ENCODE measurements at regions not wholly inside any gene's neighbourhood (a gene's known extent, or its start where the extent isn't known, plus 50 kb on each side); places are given as distances from the start of the nearest gene placed in this dataset.

- in situ Hi-C loops (cut with MboI; ENCODE audit: low sequenced_read_pairs, unreplicated experiment) = no loop called here
- TF ChIP-seq, protein P1, sequence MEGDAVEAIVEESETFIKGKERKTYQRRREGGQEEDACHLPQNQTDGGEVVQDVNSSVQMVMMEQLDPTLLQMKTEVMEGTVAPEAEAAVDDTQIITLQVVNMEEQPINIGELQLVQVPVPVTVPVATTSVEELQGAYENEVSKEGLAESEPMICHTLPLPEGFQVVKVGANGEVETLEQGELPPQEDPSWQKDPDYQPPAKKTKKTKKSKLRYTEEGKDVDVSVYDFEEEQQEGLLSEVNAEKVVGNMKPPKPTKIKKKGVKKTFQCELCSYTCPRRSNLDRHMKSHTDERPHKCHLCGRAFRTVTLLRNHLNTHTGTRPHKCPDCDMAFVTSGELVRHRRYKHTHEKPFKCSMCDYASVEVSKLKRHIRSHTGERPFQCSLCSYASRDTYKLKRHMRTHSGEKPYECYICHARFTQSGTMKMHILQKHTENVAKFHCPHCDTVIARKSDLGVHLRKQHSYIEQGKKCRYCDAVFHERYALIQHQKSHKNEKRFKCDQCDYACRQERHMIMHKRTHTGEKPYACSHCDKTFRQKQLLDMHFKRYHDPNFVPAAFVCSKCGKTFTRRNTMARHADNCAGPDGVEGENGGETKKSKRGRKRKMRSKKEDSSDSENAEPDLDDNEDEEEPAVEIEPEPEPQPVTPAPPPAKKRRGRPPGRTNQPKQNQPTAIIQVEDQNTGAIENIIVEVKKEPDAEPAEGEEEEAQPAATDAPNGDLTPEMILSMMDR (IDR thresholded peaks at IDR 0.05; ENCODE audit: borderline replicate concordance, control extremely low read depth, extremely low read depth, insufficient read depth, missing control alignments) = no peak
- no peak for DNase-seq (ENCODE audit: low spot score)
Observed at GRCh38 chr4:16991450-16991849, 93.0 kb upstream of the LDB2 start.

DNA sequence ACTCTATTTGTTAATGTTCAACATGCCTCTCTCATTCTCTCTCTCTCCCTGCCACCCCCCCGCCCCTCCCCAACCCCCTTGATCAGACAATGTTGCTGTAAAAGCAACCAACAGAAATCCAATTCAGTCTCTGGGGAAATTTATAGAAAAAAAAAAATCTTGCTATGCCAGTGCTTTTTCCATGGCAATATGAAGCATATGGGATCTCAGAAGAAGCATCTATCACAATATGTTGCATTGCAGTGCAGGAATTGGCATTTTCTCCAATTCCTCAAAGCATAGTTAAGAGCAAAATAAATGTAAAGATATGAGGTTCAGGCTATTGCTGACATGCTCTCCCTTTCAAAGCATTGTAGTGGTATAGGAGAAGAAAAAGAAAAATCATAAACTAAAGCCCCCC lies 90.9 kb upstream of the LDB2 start:
- TF ChIP-seq, protein P1 (IDR thresholded peaks at IDR 0.05; ENCODE audit: borderline replicate concordance, control extremely low read depth, extremely low read depth, insufficient read depth, missing control alignments) = no peak
- in situ Hi-C loops (cut with MboI; ENCODE audit: low sequenced_read_pairs, unreplicated experiment) = no loop called here
- no peak for DNase-seq (ENCODE audit: low spot score)

DNA sequence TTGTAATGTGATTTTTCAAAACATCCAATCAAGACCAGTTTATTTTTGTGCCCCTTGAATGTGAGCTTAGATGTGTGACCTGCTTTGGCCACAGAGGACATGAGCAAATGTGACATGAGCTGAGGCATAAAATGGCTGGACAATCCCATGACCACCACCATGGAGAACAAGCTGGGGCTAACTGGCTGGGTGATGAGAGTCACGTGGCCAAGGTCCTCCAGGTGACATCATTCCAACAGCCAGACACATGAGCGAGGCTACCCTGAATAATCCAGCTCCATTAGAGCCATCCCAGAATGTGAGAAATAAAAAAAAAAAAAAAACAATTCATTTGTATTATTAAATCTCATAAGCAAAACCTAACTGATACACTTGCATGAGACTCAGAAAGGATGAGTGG lies 90.4 kb upstream of the LDB2 start:
- TF ChIP-seq, protein P1 (IDR thresholded peaks at IDR 0.05; ENCODE audit: borderline replicate concordance, control extremely low read depth, extremely low read depth, insufficient read depth, missing control alignments) = no peak
- in situ Hi-C loops (cut with MboI; ENCODE audit: low sequenced_read_pairs, unreplicated experiment) = no loop called here
- DNase-seq (ENCODE audit: low spot score) = no peak

DNA sequence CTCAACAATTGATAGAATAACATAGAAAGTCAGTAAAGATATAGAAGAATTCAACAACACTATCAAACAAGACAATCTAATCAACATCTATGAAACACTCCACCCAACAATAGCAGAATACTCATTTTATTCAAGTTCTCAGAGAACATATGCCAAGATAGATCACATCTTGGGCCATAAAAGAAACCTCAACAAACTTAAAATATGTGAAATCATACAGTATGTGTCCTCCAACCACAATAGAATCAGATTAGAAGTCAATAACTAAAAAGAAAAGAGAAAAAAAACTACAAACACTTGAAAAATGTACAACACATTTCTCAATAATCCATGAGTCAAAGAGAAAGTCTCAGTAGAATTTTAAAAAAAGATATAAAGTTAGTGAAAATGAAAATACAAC lies 78.6 kb upstream of the LDB2 start:
- no peak for DNase-seq (ENCODE audit: low spot score)
- in situ Hi-C loops (cut with MboI; ENCODE audit: low sequenced_read_pairs, unreplicated experiment) = no loop called here
- TF ChIP-seq, protein P1 (IDR thresholded peaks at IDR 0.05; ENCODE audit: borderline replicate concordance, control extremely low read depth, extremely low read depth, insufficient read depth, missing control alignments) = no peak

DNA sequence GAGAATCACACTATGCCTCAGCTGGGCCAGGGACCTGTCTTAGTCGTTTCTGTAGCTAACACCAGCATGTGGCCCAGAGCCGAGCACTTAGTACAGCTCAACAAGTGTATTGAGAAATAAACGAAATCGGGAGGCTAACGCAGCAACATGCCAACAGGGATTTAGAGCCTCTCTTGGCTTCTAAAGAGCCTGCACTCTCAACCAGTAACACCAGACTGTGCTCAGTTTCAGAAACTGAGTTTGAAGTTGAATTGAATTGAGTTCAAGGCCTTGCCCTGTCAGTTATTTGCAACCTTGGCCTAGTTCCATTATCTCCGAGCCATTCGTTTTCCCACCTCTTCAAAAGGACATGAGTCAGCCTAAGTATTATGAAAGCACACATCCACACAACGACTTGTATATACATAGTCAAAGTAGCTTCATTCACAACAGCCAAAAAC lies 71.3 kb upstream of the LDB2 start:
- no peak for DNase-seq (ENCODE audit: low spot score)
- TF ChIP-seq, protein P1 (IDR thresholded peaks at IDR 0.05; ENCODE audit: borderline replicate concordance, control extremely low read depth, extremely low read depth, insufficient read depth, missing control alignments) = no peak
- in situ Hi-C loops (cut with MboI; ENCODE audit: low sequenced_read_pairs, unreplicated experiment) = no loop called here

GRCh38 chr4:16967722-16968121 lies 69.3 kb upstream of the LDB2 start:
- TF ChIP-seq, protein P1 (IDR thresholded peaks at IDR 0.05; ENCODE audit: borderline replicate concordance, control extremely low read depth, extremely low read depth, insufficient read depth, missing control alignments) = no peak
- in situ Hi-C loops (cut with MboI; ENCODE audit: low sequenced_read_pairs, unreplicated experiment) = no loop called here
- no peak for DNase-seq (ENCODE audit: low spot score)

GRCh38 chr4:16959305-16959704 lies 60.9 kb upstream of the LDB2 start:
- in situ Hi-C loops (cut with MboI; ENCODE audit: low sequenced_read_pairs, unreplicated experiment) = no loop called here
- TF ChIP-seq, protein P1 (IDR thresholded peaks at IDR 0.05; ENCODE audit: borderline replicate concordance, control extremely low read depth, extremely low read depth, insufficient read depth, missing control alignments) = no peak
- DNase-seq (ENCODE audit: low spot score) = no peak
